Spleen (tissue), 7 donors: ENCODE measurements at regions not wholly inside any gene's neighbourhood (a gene's known extent, or its start where the extent isn't known, plus 50 kb on each side); places are given as distances from the start of the nearest gene placed in this dataset.

ENCODE experiments used
- POLR2A ChIP-seq, 3 donors: fragments of 450-650 bp; IDR thresholded peaks; one replicate each; pipeline ENCODE4 v1.5.1; 2017; ENCODE audit warnings: antibody characterized with exemption in 3 of 3, mild to moderate bottlenecking in 1 of 3
- TF ChIP-seq, protein P1 (sequence below), 11 experiments: fragments of 200-600 bp in 7 of 11; fragments of 450-650 bp in 4 of 11; sonication (generic) in 4 of 11; IDR thresholded peaks in 8 of 11; conservative IDR thresholded peaks in 3 of 11; 1 replicate in 7 of 11; 2 replicates in 4 of 11; pipeline versions ENCODE4 v1.4.0 to v1.8.0; 2016 to 2021; ENCODE audit warnings: antibody characterized with exemption in 11 of 11, inconsistent platforms in 4 of 11, mild to moderate bottlenecking in 1 of 11
- donor health status: DM: no; HTN: no; CAD: no; lungs with moderate emphysema.
- donor health status: DM: no; HTN: no; CAD: no.
- donor health status: DM: no; HTN: no; CAD: no.

DNA sequence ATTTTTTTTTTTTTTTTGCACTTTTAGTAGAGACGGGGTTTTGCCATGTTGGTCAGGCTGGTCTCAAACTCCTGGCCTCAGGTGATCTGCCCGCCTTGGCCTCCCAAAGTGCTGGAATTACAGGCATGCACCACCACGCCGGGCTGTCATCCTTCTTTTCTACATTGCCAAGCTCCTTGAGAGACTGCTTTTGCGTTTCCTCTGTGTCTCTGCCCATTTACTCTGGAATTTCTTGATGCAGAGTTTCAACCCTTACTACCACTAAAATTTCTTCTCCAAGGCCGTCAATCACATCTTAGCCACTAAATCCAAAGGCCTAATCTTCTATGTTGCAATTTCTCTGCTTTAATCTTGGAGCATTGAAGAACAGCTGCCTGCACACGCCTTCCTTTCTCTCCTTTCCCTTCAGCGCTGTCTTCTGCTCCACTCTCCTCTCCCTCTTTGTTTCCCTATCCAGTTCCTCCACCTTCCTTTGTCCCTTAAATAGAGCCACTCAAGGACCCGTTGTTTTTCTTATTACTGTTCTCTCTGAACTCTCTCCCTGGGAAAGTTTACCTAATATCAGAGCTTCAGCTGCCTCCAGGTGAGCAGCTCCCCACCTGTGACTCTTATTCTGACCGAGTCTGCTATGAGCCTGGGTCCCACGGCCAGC lies 98.8 kb downstream of the SLC35B3 start:
- TF ChIP-seq, protein P1, sequence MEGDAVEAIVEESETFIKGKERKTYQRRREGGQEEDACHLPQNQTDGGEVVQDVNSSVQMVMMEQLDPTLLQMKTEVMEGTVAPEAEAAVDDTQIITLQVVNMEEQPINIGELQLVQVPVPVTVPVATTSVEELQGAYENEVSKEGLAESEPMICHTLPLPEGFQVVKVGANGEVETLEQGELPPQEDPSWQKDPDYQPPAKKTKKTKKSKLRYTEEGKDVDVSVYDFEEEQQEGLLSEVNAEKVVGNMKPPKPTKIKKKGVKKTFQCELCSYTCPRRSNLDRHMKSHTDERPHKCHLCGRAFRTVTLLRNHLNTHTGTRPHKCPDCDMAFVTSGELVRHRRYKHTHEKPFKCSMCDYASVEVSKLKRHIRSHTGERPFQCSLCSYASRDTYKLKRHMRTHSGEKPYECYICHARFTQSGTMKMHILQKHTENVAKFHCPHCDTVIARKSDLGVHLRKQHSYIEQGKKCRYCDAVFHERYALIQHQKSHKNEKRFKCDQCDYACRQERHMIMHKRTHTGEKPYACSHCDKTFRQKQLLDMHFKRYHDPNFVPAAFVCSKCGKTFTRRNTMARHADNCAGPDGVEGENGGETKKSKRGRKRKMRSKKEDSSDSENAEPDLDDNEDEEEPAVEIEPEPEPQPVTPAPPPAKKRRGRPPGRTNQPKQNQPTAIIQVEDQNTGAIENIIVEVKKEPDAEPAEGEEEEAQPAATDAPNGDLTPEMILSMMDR (IDR thresholded peaks at IDR 0.05 in 8 of 11, conservative IDR thresholded peaks at IDR 0.05 in 3 of 11), result no peak
- no peak for TF ChIP-seq POLR2A (IDR thresholded peaks at IDR 0.05)
